ENCODE measurements at regions not wholly inside any gene's neighbourhood (a gene's known extent, or its start where the extent isn't known, plus 50 kb on each side); places are given as distances from the start of the nearest gene placed in this dataset.

GRCh38 chr11:130603335-130603906 lies 155.0 kb downstream of the ADAMTS15 start:
- TF ChIP-seq CTCF (IDR thresholded peaks at IDR 0.05) (no peak), POLR2AphosphoS5 (IDR thresholded peaks at IDR 0.05) (no peak)

Data from transverse colon (tissue), 4 donors.